Stomach (tissue), 4 donors: ENCODE measurements at regions not wholly inside any gene's neighbourhood (a gene's known extent, or its start where the extent isn't known, plus 50 kb on each side); places are given as distances from the start of the nearest gene placed in this dataset.

Experiments used
- EP300 ChIP-seq: sonication (generic); formaldehyde crosslinking; IDR thresholded peaks from one replicate; pipeline ENCODE4 v1.6.1; 2017; ENCODE audit warnings: antibody characterized with exemption
- POLR2A ChIP-seq, 4 donors: fragments of 450-650 bp; IDR thresholded peaks; one replicate each; pipeline ENCODE4 v1.6.1; 2016; ENCODE audit warnings: antibody characterized with exemption in 4 of 4, control low read depth in 2 of 4, mild to moderate bottlenecking in 1 of 4, moderate library complexity in 1 of 4
- POLR2AphosphoS5 ChIP-seq, 3 donors: sonication (generic); formaldehyde crosslinking; IDR thresholded peaks; one replicate each; pipeline ENCODE4 v1.6.1; 2016; ENCODE audit warnings: antibody characterized with exemption in 3 of 3
- TF ChIP-seq, protein P1 (sequence below), 7 experiments: fragments of 450-650 bp in 4 of 7; fragments of 200-600 bp in 3 of 7; sonication (generic) in 3 of 7; IDR thresholded peaks; one replicate each; pipeline ENCODE4 v1.5.1; 2016 to 2019; ENCODE audit warnings: antibody characterized with exemption in 7 of 7, control low read depth in 2 of 7, mild to moderate bottlenecking in 1 of 7

DNA sequence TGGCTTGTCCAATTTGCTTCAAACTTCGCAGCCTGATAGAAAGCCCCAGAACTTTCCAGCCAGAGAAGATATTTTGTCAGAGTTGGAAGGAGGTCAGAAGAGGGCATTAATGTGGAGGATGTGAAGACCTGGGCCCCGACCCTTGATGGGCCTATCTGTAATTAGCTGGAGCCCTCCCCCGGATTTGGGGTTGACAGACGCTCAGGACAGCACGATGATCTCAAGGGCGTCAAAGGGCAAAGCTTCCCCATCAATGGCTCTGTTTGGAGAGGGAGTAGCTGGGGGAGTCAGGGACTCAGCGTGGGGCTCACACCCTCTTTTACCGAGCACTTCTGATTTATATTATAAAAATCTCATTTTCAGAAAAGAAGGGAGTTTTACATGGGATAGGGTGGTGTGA, 59.0 kb upstream of the PPP2R3B start:
- TF ChIP-seq, protein P1, sequence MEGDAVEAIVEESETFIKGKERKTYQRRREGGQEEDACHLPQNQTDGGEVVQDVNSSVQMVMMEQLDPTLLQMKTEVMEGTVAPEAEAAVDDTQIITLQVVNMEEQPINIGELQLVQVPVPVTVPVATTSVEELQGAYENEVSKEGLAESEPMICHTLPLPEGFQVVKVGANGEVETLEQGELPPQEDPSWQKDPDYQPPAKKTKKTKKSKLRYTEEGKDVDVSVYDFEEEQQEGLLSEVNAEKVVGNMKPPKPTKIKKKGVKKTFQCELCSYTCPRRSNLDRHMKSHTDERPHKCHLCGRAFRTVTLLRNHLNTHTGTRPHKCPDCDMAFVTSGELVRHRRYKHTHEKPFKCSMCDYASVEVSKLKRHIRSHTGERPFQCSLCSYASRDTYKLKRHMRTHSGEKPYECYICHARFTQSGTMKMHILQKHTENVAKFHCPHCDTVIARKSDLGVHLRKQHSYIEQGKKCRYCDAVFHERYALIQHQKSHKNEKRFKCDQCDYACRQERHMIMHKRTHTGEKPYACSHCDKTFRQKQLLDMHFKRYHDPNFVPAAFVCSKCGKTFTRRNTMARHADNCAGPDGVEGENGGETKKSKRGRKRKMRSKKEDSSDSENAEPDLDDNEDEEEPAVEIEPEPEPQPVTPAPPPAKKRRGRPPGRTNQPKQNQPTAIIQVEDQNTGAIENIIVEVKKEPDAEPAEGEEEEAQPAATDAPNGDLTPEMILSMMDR (IDR thresholded peaks at IDR 0.05): no peak
- no peak for TF ChIP-seq POLR2AphosphoS5 (IDR thresholded peaks at IDR 0.05)
- no peak for TF ChIP-seq EP300
- TF ChIP-seq POLR2A (IDR thresholded peaks at IDR 0.05): no peak
